DND-41 (cell line): ENCODE measurements at regions not wholly inside any gene's neighbourhood (a gene's known extent, or its start where the extent isn't known, plus 50 kb on each side); places are given as distances from the start of the nearest gene placed in this dataset.

ENCODE experiments used
- CTCF ChIP-seq: IDR thresholded peaks from 2 replicates; pipeline ENCODE4 v1.5.1; 2012; ENCODE audit warnings: borderline replicate concordance, low read length, moderate library complexity, mild to moderate bottlenecking; ENCODE audit not compliant: poor library complexity, severe bottlenecking; ENCODE audit errors: extremely low read depth
- EZH2 ChIP-seq: IDR thresholded peaks from 3 replicates; pipeline ENCODE4 v1.6.1; 2012; ENCODE audit warnings: borderline replicate concordance, low read depth, mild to moderate bottlenecking, moderate library complexity, low read length, inconsistent platforms; ENCODE audit not compliant: severe bottlenecking

DNA sequence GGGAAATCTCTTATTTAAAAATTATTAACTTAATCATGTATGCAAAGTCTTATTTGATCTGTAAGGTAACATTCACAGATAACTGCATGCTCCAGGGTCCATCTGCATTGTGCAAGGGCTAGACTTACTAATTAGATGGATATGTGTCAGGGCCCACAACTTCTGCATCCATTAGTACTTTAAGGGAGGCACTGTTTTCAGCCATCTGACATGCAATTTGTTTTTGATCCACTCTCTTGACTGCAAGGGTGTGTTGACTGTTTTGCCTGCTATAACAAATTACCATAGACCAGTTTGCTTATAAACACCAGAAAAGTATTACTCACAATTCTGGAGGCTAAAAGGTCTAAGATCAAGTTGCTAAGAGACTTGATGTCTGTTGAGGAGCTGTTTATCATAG lies 542.1 kb upstream of the HS3ST1 start:
- TF ChIP-seq CTCF: no peak
- TF ChIP-seq EZH2: no peak
